ENCODE measurements at regions not wholly inside any gene's neighbourhood (a gene's known extent, or its start where the extent isn't known, plus 50 kb on each side); places are given as distances from the start of the nearest gene placed in this dataset.

- no peak for TF ChIP-seq CTCF (IDR thresholded peaks at IDR 0.05; ENCODE audit: extremely low read depth, missing control alignments)
- DNase-seq (ENCODE audit: low spot score) = no peak
Measured at GRCh38 chr12:124617615-124618014, 50.2 kb upstream of the NCOR2 start.

All from GM20000 (cell line).